ENCODE measurements at regions not wholly inside any gene's neighbourhood (a gene's known extent, or its start where the extent isn't known, plus 50 kb on each side); places are given as distances from the start of the nearest gene placed in this dataset.

DNA sequence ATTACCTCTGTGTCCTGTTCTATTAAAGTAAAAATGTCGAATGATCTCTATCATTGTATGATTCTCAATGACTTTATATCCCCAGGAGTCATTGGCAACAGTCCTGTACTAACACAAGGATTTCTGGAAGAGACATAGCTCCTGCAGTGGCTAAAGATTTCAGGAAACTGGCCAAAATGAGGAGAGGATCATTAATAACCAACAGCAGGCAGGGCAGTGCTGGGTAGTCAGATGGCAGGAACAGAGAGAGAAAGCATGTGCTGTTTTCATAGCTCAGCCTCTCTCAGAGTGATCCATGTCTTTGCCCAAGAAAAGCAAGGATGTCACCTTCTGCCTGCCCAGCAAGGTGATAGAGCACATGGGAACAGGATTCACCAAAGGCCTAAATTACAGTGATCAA, 604.7 kb upstream of the PLXNA2 start:
- TF ChIP-seq EZH2 (IDR thresholded peaks at IDR 0.05; ENCODE audit: insufficient read depth, poor library complexity, severe bottlenecking) (no peak), EZH2phosphoT487 (IDR thresholded peaks at IDR 0.05; ENCODE audit: insufficient read depth, low read depth) (no peak)

DNA sequence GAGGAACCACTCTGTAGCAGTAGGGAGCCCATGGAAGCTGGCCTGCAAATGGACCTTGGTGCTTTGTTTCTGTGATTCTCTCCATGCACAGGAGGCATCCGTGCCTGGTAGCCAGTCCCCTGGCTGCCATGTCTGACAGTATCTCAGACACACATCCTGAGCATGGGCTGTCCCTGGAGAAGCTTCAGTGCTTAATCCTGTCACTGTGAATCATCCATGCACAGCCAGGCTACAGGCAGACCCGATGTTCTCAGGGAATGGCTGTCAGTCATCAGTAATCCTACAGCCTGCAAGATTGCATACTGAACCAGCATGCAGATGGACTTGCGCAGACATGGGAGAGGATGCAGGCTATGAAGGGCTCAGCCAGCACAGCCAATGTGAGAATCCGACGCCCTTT, 606.3 kb upstream of the PLXNA2 start:
- H3K9ac ChIP-seq, result no peak overlapping the region
- no peaks in the 10 kb centered on the region for H3K9me3 ChIP-seq (ENCODE audit: low read depth)
- no peak overlapping the region for H3K4me3 ChIP-seq
- in situ Hi-C loops (cut with MboI), result no loop called here
- no peaks in the 10 kb centered on the region for H3K36me3 ChIP-seq (ENCODE audit: low read depth)
- H3K27ac ChIP-seq, result no peak overlapping the region
- no peaks in the 10 kb centered on the region for H3K9me2 ChIP-seq (ENCODE audit: insufficient read depth)
- no peak overlapping the region for H3K4me2 ChIP-seq (ENCODE audit: unreplicated experiment)
- H2AFZ ChIP-seq, result no peak overlapping the region
- H3K27me3 ChIP-seq (replicated peaks; ENCODE audit: insufficient read depth), result no peaks in the 10 kb centered on the region
- H3K4me1 ChIP-seq (ENCODE audit: insufficient read depth), result no peaks in the 10 kb centered on the region
- H3F3A ChIP-seq (ENCODE audit: insufficient read depth), result no peaks in the 10 kb centered on the region
- no peaks in the 10 kb centered on the region for H3K79me2 ChIP-seq (ENCODE audit: insufficient read depth)
- no peak for DNase-seq
- no peaks in the 10 kb centered on the region for H4K20me1 ChIP-seq (ENCODE audit: insufficient read depth)
- WGBS, 2 experiments (ENCODE audit: low coverage in 1 of 2, low lambda C conversion rate in 2 of 2, missing lambda C conversion rate in 2 of 2), result 39 to 40% methylated on average over 5 of the region's 5 CpGs
- no peak for TF ChIP-seq EZH2 (IDR thresholded peaks at IDR 0.05; ENCODE audit: insufficient read depth, poor library complexity, severe bottlenecking)
- no peak for TF ChIP-seq EZH2phosphoT487 (IDR thresholded peaks at IDR 0.05; ENCODE audit: insufficient read depth, low read depth)

More for the DNA sequence above, 604.7 kb upstream of the PLXNA2 start:
- Histone ChIP-seq H3K27ac (no peak overlapping the region), H4K20me1 (ENCODE audit: insufficient read depth) (no peaks in the 10 kb centered on the region), H3K4me3 (no peak overlapping the region), H2AFZ (no peak overlapping the region), H3K27me3 (replicated peaks; ENCODE audit: insufficient read depth) (no peaks in the 10 kb centered on the region), H3F3A (ENCODE audit: insufficient read depth) (no peaks in the 10 kb centered on the region), H3K9me3 (ENCODE audit: low read depth) (no peaks in the 10 kb centered on the region), H3K4me1 (ENCODE audit: insufficient read depth) (no peaks in the 10 kb centered on the region), H3K4me2 (ENCODE audit: unreplicated experiment) (no peak overlapping the region), H3K36me3 (ENCODE audit: low read depth) (no peaks in the 10 kb centered on the region), H3K9me2 (ENCODE audit: insufficient read depth) (no peaks in the 10 kb centered on the region), H3K79me2 (ENCODE audit: insufficient read depth) (no peaks in the 10 kb centered on the region), H3K9ac (no peak overlapping the region)
- in situ Hi-C loops (cut with MboI), result no loop called here
- no peak for DNase-seq
- 21 to 22% methylated on average over 1 of the region's 1 CpG for WGBS, 2 experiments (ENCODE audit: low coverage in 1 of 2, low lambda C conversion rate in 2 of 2, missing lambda C conversion rate in 2 of 2)

DNA sequence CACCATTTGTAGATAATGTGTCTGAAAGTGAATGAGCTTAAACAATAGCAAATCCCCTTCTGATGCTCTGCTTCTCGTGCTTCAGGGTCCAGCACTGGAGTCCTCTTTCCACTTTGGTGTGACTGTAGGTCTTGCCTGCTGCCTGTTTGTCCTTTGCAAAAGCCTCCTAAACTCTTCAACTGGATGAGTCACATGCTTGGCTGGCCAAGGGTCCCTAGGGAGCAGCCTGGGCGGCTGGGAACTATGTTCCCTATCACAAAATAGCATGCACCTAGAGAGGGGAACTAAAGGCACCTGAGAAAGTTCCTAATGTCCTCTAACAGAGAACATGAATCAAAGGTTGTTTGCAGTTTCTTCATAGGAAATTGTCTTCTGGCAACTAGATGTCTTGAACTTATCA, 607.2 kb upstream of the PLXNA2 start:
- Histone ChIP-seq H3K9me2 (ENCODE audit: insufficient read depth) (no peaks in the 10 kb centered on the region), H3K9me3 (ENCODE audit: low read depth) (no peaks in the 10 kb centered on the region), H3K9ac (no peak overlapping the region), H3K27ac (no peak overlapping the region), H3K79me2 (ENCODE audit: insufficient read depth) (no peaks in the 10 kb centered on the region), H3F3A (ENCODE audit: insufficient read depth) (no peaks in the 10 kb centered on the region), H3K4me1 (ENCODE audit: insufficient read depth) (no peaks in the 10 kb centered on the region), H3K4me3 (no peak overlapping the region), H3K36me3 (ENCODE audit: low read depth) (no peaks in the 10 kb centered on the region), H2AFZ (no peak overlapping the region), H3K4me2 (ENCODE audit: unreplicated experiment) (no peak overlapping the region), H4K20me1 (ENCODE audit: insufficient read depth) (no peaks in the 10 kb centered on the region), H3K27me3 (replicated peaks; ENCODE audit: insufficient read depth) (no peaks in the 10 kb centered on the region)
- WGBS, 2 experiments (ENCODE audit: low coverage in 1 of 2, low lambda C conversion rate in 2 of 2, missing lambda C conversion rate in 2 of 2), result 18 to 19% methylated on average over 2 of the region's 2 CpGs
- in situ Hi-C loops (cut with MboI), result no loop called here
- TF ChIP-seq EZH2phosphoT487 (IDR thresholded peaks at IDR 0.05; ENCODE audit: insufficient read depth, low read depth) (no peak), EZH2 (IDR thresholded peaks at IDR 0.05; ENCODE audit: insufficient read depth, poor library complexity, severe bottlenecking) (no peak)
- DNase-seq, result no peak

DNA sequence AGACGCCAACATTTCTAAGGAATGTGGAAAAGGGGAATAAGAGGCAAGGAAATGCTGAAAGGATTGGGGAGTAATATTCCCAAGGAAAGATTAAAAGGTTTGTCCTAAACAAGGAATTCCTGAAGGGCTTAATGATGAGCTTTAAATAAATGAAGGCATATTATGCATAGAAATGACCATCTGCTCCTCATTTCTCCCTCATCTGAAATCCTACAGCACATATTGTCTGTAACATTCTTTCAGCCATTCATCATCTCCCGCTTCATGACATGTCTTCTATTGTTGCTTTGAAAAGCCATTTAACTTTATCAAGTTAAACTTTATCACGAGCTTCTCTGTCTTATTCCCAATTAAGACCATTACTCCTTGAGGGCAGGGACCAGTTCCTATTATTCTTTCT, 608.7 kb upstream of the PLXNA2 start:
- H3K9me3 ChIP-seq (ENCODE audit: low read depth), result no peaks in the 10 kb centered on the region
- H3K4me3 ChIP-seq, result no peak overlapping the region
- H3F3A ChIP-seq (ENCODE audit: insufficient read depth), result no peaks in the 10 kb centered on the region
- H3K9ac ChIP-seq, result no peak overlapping the region
- H4K20me1 ChIP-seq (ENCODE audit: insufficient read depth), result no peaks in the 10 kb centered on the region
- no peak overlapping the region for H3K4me2 ChIP-seq (ENCODE audit: unreplicated experiment)
- H3K27me3 ChIP-seq (replicated peaks; ENCODE audit: insufficient read depth), result no peaks in the 10 kb centered on the region
- H3K4me1 ChIP-seq (ENCODE audit: insufficient read depth), result no peaks in the 10 kb centered on the region
- in situ Hi-C loops (cut with MboI), result no loop called here
- DNase-seq, result no peak
- H3K9me2 ChIP-seq (ENCODE audit: insufficient read depth), result no peaks in the 10 kb centered on the region
- no peaks in the 10 kb centered on the region for H3K36me3 ChIP-seq (ENCODE audit: low read depth)
- H3K27ac ChIP-seq, result no peak overlapping the region
- no peak for TF ChIP-seq EZH2 (IDR thresholded peaks at IDR 0.05; ENCODE audit: insufficient read depth, poor library complexity, severe bottlenecking)
- no peak for TF ChIP-seq EZH2phosphoT487 (IDR thresholded peaks at IDR 0.05; ENCODE audit: insufficient read depth, low read depth)
- 29 to 30% methylated on average over 3 of the region's 3 CpGs for WGBS, 2 experiments (ENCODE audit: low coverage in 1 of 2, low lambda C conversion rate in 2 of 2, missing lambda C conversion rate in 2 of 2)
- no peaks in the 10 kb centered on the region for H3K79me2 ChIP-seq (ENCODE audit: insufficient read depth)
- H2AFZ ChIP-seq, result no peak overlapping the region

DNA sequence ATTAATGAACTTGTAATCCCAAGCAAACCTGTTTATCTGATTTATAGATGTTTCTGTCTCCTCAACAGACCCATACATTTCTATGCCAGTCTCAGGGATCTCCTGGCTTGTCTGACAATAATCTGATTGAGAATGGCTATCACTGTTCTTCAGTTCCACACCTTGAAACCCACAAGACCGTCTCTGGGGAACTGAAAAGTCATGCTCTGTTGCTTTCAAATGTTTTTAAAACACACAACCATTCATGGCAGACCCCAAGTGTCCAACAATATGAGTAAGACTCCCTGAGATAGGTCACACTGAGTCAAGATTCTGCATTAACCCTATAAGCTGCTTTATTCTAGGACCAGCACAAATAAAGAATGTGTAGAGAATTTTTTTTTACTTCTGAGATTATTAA, 611.2 kb upstream of the PLXNA2 start:
- Histone ChIP-seq H3K79me2 (ENCODE audit: insufficient read depth) (no peaks in the 10 kb centered on the region), H3K4me1 (ENCODE audit: insufficient read depth) (no peaks in the 10 kb centered on the region), H3K9me3 (ENCODE audit: low read depth) (no peaks in the 10 kb centered on the region), H3K4me2 (ENCODE audit: unreplicated experiment) (no peak overlapping the region), H3K27ac (no peak overlapping the region), H3K27me3 (replicated peaks; ENCODE audit: insufficient read depth) (no peaks in the 10 kb centered on the region), H3F3A (ENCODE audit: insufficient read depth) (no peaks in the 10 kb centered on the region), H2AFZ (no peak overlapping the region), H3K9ac (no peak overlapping the region), H4K20me1 (ENCODE audit: insufficient read depth) (no peaks in the 10 kb centered on the region), H3K9me2 (ENCODE audit: insufficient read depth) (no peaks in the 10 kb centered on the region), H3K4me3 (no peak overlapping the region), H3K36me3 (ENCODE audit: low read depth) (no peaks in the 10 kb centered on the region)
- TF ChIP-seq EZH2 (IDR thresholded peaks at IDR 0.05; ENCODE audit: insufficient read depth, poor library complexity, severe bottlenecking) (no peak), EZH2phosphoT487 (IDR thresholded peaks at IDR 0.05; ENCODE audit: insufficient read depth, low read depth) (no peak)
- in situ Hi-C loops (cut with MboI), result no loop called here
- 3 to 5% methylated on average over 1 of the region's 1 CpG for WGBS, 2 experiments (ENCODE audit: low coverage in 1 of 2, low lambda C conversion rate in 2 of 2, missing lambda C conversion rate in 2 of 2)
- DNase-seq, result no peak
